Activated naive CD4-positive, alpha-beta T cell treated with anti-CD3 and anti-CD28 coated beads, Interleukin-2, amount 50 U/mL, for 16 hours (primary cell): ENCODE measurements at regions not wholly inside any gene's neighbourhood (a gene's known extent, or its start where the extent isn't known, plus 50 kb on each side); places are given as distances from the start of the nearest gene placed in this dataset.
A peak's percentile ranks its signal among the peaks of the same experiment; 100 is the strongest.

Experiments used
- DNase-seq: peaks from one replicate; pipeline ENCODE4 v3.0.0-alpha.2; 2020

DNA sequence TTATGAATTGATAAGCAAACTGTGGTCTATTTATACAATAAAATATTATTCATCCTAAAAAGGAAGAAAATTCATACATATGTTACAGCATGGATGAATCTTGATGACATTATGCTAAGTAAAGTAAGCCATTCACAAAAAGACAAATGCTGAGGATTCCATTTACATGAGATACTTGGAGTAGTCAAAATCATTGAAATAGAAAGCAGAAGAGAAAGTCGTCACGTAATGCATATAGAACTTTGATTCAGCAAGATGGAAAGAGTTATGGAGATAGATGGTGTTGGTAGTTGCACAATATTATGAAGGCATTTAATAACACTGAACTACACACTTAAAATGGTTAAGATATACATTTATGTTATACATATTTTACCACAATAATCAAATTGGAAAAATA is 309.7 kb upstream of the KLF6 start:
- no peak for DNase-seq

DNA sequence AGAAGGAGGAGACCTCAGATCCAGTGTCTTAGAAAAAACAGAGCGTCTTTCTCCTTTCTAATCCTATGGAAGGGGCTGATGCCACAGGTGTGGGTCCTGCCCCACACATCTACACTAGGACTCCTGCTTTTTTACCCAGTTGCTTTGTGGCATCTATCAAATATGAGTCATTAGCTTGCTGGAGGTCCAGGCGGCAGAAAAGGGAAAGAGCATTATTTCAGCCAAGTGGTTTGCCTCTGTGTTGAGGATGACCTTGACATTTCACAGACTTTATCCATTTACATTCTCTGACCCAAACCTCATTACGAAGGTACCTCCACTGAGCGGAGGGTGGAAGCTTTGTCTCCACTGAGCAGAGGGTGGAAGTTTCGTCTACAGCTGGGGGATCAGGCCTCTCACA is 308.4 kb upstream of the KLF6 start:
- DNase-seq, result no peak

DNA sequence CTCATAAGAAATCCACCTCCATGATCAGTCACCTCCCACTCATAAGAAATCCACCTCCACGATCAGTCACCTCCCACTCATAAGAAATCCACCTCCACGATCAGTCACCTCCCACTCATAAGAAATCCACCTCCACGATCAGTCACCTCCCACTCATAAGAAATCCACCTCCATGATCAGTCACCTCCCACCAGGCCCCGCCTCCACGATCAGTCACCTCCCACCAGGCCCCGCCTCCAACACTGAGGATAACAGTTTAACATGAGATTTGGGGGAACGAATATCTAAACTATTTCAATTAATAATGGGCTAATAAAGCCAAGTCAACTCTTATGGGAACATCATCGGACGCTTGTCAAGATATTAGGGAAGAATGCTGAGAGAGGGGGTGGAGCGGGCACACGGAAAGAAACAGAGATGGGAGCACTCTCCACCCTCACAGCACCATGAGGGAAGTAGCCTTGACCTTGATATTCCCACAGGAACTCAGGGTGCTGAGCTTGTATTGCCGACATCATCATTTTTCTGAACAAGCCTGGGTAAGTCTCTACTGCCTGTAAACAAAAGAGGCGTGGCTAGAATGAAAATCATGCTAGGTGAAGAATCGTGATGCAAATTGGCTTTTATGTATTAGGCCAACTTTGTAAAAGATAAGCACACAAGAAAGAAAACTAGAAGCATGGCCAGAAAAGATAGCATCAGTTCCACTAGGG is 303.5 kb upstream of the KLF6 start:
- peak; percentile 29 for DNase-seq

DNA sequence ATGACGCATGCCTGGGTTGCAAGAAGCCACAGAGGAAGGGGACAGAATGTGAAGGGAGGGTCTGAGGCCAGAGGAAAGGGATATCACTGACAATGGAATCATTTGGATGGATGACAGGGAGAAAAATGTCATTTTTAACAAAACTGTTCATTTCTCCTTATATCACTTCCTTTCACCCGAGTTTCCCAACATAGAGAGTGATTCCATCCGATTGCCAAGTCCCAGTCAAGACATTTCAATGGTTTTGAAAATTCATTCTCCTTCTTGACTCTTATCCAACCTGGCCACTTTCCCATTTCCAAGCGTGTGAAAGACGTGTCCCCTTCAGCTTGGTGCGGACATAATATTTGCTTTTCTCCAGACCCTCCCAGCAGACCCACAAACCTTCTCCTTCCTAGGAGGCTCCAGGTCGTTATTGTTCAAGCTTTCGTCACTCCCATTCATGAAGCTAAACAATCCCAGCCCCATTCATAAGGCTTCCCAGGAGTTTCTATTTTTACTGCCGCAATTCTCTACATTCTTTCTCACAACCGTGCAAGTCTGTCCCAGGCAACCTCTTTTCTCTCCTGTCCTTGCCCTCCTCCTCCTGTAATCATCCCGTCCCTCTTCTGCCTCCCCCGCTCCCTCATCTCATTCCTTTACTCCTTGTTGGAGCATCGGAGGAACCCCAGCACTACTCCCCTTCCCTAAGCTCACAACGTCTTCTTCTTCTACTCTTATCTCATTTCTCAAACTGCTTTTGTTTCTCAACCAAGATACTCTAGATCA is 301.3 kb upstream of the KLF6 start:
- no peak for DNase-seq

DNA sequence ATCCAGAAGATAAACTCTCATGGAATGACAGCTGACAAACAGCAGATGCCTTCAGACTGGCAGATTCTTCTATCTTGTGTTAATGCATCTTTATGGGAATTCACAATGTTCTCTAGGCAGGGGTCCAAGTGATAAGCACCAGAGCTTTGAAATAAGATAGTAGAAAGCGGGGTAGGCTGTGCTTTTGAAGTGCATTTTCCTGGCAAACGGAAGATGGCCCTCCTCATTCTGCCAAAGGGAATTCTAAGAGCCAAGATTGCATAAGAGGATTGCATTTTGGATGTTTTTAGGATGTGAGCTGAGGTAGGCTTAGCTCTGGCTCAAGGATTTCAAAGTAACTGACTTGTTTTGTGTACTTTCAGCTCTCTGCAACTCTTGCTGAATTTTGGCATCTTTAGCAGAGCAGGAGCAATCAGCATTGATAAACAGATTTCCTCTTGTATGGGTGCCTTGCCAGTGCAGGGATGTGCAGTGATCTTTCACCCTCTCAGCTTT is 298.5 kb upstream of the KLF6 start:
- DNase-seq, result no peak

DNA sequence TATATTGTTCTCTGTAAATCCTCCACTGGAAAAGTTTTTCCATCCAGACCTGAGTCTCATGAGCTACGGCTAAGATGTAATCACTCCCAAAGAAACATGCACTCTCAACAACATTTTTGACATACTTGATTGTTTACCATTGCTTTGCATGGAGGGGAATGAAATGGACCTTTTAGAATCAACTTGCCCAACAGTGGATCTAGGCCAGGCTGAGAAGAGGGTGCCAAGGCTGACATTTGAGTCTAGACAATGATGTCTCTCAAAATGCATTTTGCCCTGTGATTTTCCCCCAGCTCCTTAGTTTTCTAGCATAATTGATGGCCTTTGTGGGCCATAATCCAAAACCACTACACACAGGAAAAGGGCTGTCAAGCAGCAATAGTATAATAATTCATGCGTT is 297.9 kb upstream of the KLF6 start:
- DNase-seq, result no peak

DNA sequence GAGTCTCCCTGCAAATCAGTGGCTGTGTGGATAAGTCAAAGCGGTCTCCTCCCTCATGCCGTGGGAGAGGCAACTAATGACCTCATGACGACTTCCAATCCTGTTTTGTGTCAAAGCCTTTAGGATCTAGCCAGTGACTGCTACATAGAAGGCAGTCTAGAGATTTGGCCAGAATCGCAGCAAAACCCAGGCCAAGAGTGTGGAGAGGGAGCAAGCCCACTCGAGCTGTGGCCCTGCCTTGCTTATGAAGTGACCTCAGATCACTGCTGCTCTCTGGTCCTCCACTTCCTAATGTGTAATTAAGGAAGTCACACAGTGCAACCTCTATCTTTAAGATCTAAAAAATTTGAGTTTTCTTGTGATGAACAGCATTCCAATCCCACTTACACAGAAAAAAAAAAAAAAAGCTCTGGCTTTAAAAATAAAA is 296.7 kb upstream of the KLF6 start:
- DNase-seq, result no peak

DNA sequence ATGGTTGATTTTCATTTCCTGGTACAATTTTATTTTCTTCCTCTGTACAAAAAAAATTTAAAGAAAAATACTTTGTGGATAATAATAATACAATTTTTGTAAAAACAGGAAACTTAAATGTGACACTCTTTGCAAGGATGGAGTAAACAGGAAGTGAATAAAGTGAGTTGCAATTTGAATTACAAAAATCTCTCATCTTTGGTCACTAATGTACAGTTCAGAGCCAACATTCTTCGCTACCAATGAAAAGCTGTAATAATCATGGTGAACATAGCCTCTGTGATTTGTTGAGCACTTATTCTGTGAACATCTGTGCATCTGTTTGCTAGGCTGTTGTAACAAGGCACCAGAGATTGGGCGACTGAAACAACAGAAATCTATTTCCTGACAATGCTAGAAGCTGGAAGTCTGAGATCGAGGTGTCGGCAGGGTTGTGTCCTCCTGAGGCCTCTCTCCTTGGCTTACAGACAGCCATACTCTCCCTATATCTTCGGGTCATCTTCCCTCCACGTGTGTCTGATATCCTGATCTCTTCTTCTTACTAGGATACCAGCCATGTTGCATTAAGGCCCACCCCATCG is 295.3 kb upstream of the KLF6 start:
- no peak for DNase-seq

DNA sequence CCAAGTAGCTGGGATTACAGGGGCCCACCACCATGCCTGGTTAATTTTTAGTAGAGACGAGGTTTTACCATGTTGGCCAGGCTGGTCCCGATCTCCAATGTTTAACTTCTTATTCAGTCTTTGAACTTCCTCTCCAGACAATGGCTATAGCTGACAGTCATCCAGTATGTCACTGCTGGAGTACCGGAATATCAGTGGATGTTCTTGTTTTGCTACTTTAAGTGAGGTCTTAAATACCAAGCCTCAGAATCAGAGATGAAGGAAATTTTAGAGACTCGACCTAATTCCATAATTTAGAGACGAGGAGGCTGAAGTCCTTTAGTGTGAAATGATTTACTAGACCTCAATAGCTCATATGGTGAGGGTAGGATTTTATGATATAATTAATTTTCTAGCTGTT is 294.8 kb upstream of the KLF6 start:
- no peak for DNase-seq

DNA sequence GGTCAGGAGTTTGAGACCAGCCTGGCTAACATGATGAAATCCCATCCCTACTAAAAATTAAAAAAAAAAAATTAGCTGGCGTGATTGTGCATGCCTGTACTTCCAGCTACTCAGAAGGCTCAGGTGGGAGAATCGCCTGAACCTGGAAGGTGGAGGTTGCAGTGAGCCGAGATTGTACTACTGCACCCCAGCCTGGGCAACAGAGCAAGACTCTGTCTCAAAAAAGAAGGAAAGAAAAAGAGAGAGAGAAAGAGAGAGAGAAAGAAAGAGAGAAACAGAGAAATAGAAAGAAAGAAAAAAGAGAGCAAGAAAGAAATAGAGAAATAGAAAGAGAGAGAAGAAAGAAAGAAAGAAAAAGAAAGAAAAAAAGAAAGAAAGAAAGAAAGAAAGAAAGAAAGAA is 292.8 kb upstream of the KLF6 start:
- no peak for DNase-seq

DNA sequence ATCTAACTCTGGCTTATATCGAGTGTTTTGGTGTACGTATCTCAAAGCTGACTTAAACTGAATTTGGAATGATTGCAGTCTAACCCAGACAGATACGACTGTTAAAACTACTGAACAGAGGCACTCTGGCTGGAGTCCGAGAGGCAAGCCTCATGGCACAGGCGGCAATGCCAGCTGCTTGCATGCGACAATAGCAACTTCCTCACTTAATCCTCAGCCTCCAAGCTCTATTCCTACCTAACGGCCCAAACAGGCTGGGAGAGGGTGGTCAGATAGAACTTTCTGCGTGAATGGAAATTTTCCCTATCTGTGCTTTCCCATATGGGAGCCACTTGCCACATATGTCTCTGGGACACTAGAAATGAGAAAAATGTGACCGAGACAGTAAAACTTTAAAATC is 292.0 kb upstream of the KLF6 start:
- no peak for DNase-seq

DNA sequence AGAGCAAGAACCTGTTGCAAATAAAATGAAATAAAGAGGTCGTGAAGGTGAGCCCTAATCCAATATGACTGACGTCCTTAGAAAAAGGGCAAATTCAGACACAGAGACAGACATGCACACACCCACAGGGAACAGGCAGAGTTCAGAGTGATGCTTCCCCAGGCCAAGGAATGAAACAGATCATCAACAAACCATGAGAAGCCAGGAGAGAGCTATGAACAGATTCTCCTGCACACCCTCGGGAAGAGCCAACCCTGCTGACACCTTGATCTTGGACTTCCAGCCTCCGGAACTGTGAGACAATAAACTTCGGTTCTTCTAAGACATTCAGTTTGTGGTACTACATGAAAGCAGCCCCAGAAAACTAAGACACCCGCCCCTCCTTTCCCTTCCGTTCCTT is 290.4 kb upstream of the KLF6 start:
- DNase-seq, result no peak

DNA sequence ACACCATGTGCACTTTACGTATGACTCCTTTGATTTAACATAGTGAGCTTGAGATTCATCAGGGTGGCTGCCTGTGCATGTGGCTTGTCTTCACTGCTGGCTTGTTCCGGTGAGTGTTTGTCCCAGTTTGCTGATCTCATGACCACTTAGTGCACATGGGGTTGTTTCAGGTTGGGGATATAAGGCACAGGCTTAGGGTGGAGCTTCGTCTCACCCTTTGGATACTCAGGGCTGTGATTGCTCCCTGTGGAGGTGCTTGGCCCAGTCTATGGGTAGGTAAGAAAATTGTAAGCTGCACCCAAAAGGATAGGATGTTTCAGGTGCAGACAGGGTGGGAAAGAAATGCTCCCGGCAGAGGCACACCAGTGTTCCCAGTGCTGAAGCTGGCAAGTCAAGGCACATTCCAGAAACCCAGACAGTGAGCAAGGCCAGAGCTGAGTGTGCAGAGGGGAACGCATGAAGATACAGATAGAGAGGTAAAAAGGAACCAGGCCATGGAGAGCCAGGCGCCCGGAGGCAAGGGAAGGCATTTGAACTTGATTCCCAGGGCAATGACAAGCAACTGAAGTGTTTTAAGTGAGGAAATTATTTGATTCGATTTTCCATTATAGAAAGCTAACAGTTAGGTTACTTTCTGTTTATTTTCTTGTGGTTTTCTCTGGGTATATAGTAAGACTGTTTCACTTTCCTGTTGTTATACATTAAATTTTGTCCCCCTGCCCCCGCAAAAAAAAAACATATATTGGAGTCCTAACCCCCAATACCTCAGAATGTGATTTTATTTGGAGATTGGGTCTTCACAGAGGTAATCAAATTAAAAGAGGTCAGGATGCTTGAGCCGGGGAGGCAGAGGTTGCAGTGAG is 289.8 kb upstream of the KLF6 start:
- DNase-seq, result no peak

DNA sequence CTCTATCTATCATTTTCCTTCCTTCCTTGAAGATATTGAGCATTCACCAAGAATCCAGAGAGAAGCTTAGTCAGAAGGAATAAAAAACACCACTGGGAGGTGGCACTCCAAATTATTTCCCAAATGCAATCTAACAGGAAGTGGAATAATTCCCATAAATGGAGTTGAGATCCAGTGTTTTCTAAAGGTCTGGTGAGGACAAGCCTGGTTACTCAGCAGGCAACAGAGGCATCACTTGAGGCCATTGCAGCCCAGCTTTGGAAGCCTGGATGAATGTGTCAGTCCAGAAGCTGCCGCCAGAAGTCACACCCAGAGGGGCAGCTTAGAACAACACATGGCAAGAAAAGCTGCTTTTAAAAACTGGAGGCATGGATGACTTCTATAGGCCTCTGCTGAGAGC is 288.9 kb upstream of the KLF6 start:
- DNase-seq, result no peak

DNA sequence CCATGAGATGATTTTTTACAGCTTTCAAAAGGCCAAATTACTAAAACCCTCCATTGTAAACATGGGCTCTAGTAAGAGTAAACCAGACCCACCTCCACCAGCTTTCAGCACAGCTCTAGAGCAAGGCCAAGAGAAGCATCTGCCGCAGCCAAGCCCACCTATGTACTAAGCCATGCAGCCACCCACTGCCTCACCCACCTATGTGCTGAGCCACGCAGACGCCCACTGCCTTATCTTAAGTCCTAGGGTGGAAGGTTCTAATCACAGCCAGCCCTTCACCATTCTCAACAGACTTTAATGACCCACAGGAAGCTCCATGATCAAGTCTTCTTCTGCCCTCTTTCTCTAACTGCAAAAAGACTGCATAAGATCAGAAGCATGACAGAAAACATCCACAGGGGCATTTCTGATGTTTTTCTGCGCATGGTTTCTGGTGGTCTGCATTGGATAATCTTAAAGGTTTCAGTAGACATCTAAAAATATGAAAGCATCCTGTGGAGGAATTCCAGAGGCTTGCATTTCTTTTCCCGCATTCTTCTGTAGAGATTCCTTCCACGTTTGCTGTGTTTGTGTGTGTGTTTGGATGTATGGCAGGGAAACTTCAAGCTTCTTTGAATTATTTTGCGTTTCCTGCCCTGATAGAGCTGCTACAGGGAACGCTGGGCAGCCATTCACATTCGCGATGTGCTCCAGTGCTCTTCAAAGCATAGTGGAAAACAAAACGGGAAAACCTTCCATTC is 286.1 kb upstream of the KLF6 start:
- no peak for DNase-seq

DNA sequence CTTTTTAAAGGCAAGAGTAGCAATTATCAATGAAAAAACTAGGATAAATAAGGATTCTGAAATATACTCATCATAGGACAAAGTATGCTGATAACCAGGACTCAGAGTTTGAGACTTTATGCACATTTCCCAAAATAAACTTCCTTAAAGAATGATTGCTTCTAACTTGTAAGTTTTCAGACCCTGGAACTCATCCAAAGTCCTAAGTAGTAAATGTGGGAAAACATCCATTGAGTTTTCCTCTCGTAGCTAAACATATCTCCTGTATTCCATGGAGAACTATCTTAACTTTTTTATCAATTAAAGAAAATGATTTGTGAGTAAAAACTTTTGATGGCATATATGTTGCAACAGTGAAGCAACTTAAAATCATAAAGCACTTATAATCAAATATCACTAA is 285.2 kb upstream of the KLF6 start:
- DNase-seq, result no peak

DNA sequence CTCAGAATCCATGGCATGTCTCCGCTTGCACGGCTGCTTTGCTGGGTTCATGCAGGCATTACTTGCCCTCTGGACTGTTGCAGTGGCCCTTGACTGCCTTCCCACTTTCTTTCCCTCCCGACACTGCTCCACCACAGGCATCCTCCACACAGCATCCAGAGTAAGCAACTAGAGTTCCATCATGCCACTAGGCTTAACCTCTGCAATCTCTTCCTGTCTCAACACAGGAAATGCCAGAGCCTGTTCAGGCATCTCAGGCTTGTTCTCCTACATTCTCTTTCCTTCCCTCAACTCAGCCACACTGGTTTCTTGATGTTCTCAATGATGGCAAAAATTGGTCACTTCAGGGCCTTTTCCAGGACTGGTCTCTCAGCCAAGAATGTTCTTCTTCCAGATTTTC is 284.5 kb upstream of the KLF6 start:
- no peak for DNase-seq

DNA sequence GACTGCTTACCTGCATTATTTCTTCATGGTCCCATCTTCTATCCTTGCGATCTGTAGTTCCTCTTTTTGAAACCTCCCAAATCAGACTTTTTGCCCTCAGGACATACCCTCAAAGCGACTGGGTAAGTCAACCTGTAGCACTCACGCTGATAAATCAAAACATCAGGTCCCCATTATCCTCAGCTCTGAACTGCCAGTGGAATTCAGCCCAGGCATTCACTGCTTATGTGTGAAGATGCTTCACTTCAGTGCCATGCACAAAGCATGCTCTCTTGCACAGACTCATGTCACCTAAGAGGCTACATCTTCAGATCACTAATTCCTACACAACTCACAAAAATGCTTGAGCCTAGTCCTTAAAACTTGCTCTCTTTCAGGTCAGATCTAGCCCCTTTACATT is 283.6 kb upstream of the KLF6 start:
- DNase-seq, result no peak

DNA sequence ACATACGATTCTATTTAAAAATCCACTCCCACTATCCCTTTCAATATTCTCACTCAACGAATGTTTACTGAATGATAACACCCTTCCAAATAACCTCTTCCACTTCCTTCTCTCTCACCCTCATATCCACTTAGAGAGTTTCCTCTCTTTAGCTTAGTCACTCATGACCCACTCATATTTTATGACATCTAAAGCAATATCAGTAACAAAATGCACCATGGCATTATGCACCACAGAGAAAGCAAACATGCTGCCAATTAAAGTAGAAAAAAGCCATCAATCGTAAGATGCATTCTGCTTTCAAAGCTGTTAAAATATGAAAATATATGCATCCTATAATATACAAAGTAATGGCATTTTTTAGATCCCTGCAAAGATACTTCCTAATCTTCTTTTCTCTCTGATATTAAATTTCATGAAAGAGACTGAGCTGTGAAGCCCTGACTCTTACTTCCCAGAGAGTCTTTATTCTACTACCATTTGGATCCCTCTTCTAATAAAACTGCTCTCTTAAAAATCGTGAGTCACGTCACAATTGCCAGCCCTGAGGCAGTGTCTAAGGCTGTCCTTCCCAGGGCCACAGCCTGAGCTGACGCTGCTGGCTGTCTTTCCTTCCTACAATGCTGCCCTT is 283.0 kb upstream of the KLF6 start:
- DNase-seq, result no peak

DNA sequence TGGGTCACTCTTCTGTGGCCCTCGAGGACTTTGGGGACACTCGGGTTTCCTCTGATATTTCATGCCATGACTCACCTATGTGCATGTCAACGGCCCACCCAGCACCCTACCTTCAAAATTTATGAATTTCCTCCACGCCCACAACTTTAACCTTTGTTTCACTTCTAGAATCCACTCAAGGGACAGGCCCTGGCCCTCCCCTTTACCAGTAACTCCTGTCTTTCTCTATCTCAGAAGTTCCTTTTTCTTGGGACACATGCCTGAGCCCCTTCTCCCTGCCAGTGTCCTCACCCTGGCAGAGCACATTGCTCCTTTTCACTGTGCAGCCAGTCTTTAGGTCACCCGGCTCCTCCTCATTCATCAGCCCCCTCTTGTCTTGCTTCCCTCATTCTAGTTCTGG is 282.5 kb upstream of the KLF6 start:
- DNase-seq, result no peak

DNA sequence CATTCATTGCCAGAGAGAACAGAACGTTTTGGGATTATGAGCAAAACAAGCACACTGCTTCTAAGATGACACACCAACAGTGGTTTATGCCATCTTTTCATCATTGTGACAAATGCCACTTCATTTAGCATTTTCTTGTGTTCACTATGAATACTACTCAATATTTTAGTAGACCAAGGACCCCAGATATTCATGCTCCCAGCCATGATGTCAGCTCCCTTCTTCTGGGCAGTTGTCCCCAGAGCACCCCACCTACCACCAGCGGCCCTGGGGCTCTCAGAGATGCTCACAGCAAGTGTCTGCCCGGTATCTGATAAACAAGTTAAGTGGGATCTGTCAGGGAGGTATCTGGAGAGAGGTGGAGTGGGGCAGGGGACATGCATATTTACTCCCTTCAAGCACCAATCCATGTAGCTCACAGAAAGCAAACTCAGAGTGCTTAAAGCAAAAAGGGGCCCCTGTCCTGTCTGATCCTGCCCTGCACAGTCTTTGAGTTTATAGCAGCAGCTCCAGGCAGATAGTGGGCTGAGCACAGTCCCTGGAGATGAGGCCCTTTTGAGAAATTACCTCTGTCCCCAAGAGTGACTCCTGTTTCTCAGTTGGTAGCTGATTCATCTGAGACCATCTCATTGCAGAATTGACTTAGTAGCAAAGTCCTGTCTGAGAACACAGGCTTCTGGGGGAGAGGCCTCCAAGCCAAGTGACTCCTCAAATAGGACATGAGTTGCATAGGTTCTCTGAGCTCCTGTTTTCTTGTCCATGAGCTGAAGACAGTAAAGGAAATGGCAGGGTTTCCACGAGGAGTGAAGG is 281.8 kb upstream of the KLF6 start:
- DNase-seq, result no peak
